ENCODE measurements at regions not wholly inside any gene's neighbourhood (a gene's known extent, or its start where the extent isn't known, plus 50 kb on each side); places are given as distances from the start of the nearest gene placed in this dataset.

DNA sequence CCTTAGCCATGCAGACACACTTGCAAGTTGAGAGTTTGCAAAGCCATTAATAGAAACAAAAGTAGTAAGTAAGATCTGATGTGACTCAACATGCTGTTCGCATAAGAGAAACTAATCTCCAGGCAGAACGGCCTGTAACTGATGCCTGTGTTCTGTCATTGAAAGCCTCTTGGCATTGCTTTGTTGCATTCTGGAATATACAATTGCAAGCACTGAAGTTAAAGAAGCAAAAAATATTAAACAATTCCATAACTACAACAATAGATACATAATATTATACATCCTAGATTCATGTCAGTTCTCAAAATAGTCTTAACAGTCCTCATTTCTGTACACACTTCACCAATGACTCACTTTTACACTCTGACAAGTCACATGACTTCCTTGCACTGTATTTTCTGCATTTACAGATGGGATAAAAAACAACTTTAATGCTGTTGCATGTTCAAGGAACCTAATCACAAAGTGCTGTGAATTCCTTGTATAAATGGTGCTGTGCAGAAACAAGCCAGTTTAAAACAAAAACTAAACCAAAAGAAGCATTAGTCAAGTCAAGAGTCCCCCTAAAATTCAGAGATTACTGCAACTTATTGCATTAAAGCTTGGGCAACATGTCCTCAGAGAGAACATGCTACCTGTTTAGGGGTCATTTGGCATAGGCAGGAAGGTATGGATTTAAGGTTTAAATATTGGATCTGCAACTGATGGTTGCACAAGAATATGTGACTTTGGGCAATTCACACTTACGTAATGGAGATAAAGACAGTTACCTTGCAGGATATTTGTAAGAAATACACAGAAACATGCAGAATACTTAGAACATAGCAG, 79.5 kb upstream of the SERP2 start:
- no peak for DNase-seq
- Histone ChIP-seq H3K36me3 (no peaks in the 10 kb centered on the region), H3K9me3 (no peaks in the 10 kb centered on the region), H3K4me3 (no peak overlapping the region), H3K4me1 (peaks cover 0 to 37% (median 30%) of the 10 kb centered on the region in 4 donors), H3K27me3 (no peaks in the 10 kb centered on the region), H3K27ac (peak overlapping the region; percentile 46 to 63)
- intact Hi-C loops (cut with DNase I; ENCODE audit: low total_unique reads), result no loop called here
- TF ChIP-seq, protein P1, sequence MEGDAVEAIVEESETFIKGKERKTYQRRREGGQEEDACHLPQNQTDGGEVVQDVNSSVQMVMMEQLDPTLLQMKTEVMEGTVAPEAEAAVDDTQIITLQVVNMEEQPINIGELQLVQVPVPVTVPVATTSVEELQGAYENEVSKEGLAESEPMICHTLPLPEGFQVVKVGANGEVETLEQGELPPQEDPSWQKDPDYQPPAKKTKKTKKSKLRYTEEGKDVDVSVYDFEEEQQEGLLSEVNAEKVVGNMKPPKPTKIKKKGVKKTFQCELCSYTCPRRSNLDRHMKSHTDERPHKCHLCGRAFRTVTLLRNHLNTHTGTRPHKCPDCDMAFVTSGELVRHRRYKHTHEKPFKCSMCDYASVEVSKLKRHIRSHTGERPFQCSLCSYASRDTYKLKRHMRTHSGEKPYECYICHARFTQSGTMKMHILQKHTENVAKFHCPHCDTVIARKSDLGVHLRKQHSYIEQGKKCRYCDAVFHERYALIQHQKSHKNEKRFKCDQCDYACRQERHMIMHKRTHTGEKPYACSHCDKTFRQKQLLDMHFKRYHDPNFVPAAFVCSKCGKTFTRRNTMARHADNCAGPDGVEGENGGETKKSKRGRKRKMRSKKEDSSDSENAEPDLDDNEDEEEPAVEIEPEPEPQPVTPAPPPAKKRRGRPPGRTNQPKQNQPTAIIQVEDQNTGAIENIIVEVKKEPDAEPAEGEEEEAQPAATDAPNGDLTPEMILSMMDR (IDR thresholded peaks at IDR 0.05), result no peak

DNA sequence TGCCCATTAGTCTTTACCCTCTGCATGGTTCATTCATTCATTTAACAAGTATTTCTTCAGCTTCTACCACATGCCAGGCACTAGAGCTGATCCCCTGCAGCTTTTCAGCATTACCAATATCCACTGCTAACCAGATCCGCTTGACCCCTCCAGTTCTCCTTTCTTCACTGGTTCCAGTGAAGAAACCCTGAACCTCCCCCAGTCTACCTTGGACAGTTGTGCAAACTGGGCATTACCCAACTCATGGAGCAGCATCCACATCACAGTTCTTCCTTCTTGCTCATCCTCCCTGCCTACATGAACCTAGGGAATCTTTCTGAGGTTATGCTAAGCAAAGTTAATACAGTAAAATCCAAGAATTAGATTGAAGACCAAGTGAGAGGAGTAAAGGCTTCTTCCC, 78.7 kb upstream of the SERP2 start:
- Histone ChIP-seq H3K27me3 (no peaks in the 10 kb centered on the region), H3K4me3 (no peak overlapping the region), H3K27ac (no peak overlapping the region), H3K4me1 (peaks cover 0 to 37% (median 30%) of the 10 kb centered on the region in 4 donors), H3K9me3 (no peaks in the 10 kb centered on the region), H3K36me3 (no peaks in the 10 kb centered on the region)
- no peak for DNase-seq
- TF ChIP-seq, protein P1 (IDR thresholded peaks at IDR 0.05), result no peak
- intact Hi-C loops (cut with DNase I; ENCODE audit: low total_unique reads), result no loop called here

DNA sequence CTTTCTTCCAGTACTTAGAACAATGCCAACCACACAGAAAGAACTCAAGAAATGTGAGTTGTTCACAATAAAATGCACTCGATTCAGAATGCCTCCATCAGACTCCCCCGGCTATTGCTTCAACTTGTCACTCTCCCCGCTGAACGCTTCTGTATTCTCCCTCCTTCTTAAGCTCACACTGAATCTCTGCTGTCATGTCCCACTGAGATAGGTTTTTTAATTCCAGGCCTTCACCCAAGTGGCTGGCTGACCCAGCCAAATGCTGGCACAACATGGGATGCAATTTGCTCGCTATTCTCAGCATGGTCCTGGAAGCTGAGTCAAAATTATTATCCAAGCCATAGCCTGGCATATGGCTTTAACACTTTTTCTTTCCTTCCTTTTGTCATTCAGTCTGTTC, 76.8 kb upstream of the SERP2 start:
- DNase-seq, result no peak
- Histone ChIP-seq H3K4me1 (peaks cover 0 to 55% (median 46%) of the 10 kb centered on the region in 4 donors), H3K36me3 (no peaks in the 10 kb centered on the region), H3K27ac (peak overlapping the region in 1 of 2 donors; percentile 14), H3K4me3 (no peak overlapping the region), H3K27me3 (no peaks in the 10 kb centered on the region), H3K9me3 (no peaks in the 10 kb centered on the region)
- TF ChIP-seq, protein P1 (IDR thresholded peaks at IDR 0.05), result no peak
- intact Hi-C loops (cut with DNase I; ENCODE audit: low total_unique reads), result no loop called here

DNA sequence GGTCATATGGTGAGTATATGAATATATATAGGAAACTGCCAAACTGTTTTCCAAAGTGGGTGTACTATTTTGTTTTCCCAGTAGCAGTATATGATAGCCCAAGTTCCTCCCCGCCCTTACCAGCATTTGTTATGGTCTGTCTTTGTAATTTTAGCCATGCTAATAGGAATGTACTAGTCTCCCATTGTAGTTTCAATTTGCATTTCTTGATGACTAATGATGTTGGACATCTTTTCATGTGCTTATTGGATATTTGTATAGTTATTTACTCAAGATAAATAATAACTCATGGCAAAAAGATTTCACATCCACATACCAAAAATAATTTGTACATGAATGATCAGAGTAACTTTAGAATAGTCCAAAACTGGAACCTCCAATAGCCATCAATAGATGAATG, 75.3 kb upstream of the SERP2 start:
- Histone ChIP-seq H3K4me3 (no peak overlapping the region), H3K27ac (no peak overlapping the region), H3K4me1 (peaks cover 0 to 56% (median 49%) of the 10 kb centered on the region in 4 donors), H3K27me3 (no peaks in the 10 kb centered on the region), H3K9me3 (no peaks in the 10 kb centered on the region), H3K36me3 (no peaks in the 10 kb centered on the region)
- DNase-seq, result no peak
- TF ChIP-seq, protein P1 (IDR thresholded peaks at IDR 0.05), result no peak
- intact Hi-C loops (cut with DNase I; ENCODE audit: low total_unique reads), result no loop called here

DNA sequence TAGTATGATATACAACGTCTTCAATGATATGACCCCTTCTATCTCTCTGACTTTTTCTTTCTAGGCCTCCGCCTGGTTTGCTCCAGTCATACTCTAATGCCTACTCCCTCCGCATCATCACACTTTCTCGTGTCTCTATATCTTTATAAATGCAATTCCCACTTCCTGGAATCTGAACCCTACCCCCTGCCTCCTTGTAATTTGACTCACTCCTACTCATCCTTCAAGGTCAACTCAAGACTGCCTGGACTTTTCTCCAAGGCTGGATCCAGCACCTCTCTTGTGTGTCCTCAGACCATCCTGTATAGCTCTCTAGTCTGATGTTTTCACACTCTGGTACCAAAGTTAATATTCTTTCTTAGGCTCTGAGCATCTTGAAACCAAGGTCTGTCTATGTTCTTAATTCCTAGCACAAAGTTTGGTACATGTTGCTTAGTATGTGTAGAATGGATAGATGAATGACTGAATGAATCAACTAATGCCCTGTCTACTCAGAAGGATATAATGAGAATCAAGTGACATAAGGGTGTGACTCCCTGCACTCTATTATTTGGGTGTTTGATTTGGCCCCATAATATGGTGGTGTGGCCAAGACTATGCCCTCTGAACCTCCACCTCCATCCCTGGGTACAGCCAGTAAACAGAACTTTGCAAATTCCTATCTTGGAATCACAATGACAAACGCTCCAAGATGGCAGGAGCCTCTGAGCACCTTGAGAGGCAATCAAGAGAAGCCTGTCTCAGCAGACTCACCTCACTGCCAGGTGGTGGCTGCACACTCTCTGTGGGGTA, 74.3 kb upstream of the SERP2 start:
- TF ChIP-seq, protein P1 (IDR thresholded peaks at IDR 0.05), result no peak
- H3K4me1 ChIP-seq, result peaks cover 0 to 56% (median 47%) of the 10 kb centered on the region in 4 donors
- H3K36me3 ChIP-seq, result no peaks in the 10 kb centered on the region
- no peak for DNase-seq
- intact Hi-C loops (cut with DNase I; ENCODE audit: low total_unique reads), result no loop called here
- H3K9me3 ChIP-seq, result no peaks in the 10 kb centered on the region
- H3K4me3 ChIP-seq, result no peak overlapping the region
- H3K27ac ChIP-seq, result no peak overlapping the region
- H3K27me3 ChIP-seq, result no peaks in the 10 kb centered on the region

Measured in tibial artery (tissue), 4 donors.